ENCODE measurements at regions not wholly inside any gene's neighbourhood (a gene's known extent, or its start where the extent isn't known, plus 50 kb on each side); places are given as distances from the start of the nearest gene placed in this dataset.
"Not testable (repeated sequence)": the region's sequence is repeated elsewhere in the genome, so short reads cannot be mapped to it uniquely, and the experiment has no call there.

- DNase-seq (ENCODE audit: low read depth in 1 of 2, low spot score in 1 of 2): no peak
- TF ChIP-seq JUND (IDR thresholded peaks at IDR 0.05; ENCODE audit: low read depth): no peak
- in situ Hi-C loops (cut with HindIII; ENCODE audit: low pct_unique_long_range_greater_than_20kb, low sequenced_read_pairs): no loop called here
Measured at GRCh38 chrX:27404366-27404765, 58.8 kb downstream of the PPP4R3C start.

- DNase-seq (ENCODE audit: low read depth in 1 of 2, low spot score in 1 of 2): no peak
- in situ Hi-C loops (cut with HindIII; ENCODE audit: low pct_unique_long_range_greater_than_20kb, low sequenced_read_pairs): no loop called here
Measured at GRCh38 chrX:27399146-27399456, 64.0 kb downstream of the PPP4R3C start.

GRCh38 chrX:27391623-27392022 is 71.5 kb downstream of the PPP4R3C start:
- DNase-seq (ENCODE audit: low read depth in 1 of 2, low spot score in 1 of 2): no peak
- no peak for TF ChIP-seq JUND (IDR thresholded peaks at IDR 0.05; ENCODE audit: low read depth)
- in situ Hi-C loops (cut with HindIII; ENCODE audit: low pct_unique_long_range_greater_than_20kb, low sequenced_read_pairs): no loop called here

More at GRCh38 chrX:27399146-27399456, 64.0 kb downstream of the PPP4R3C start:
- no peak for TF ChIP-seq JUND (IDR thresholded peaks at IDR 0.05; ENCODE audit: low read depth)

GRCh38 chrX:27381419-27381818 is 81.7 kb downstream of the PPP4R3C start:
- in situ Hi-C loops (cut with HindIII; ENCODE audit: low pct_unique_long_range_greater_than_20kb, low sequenced_read_pairs): no loop called here
- no peak for DNase-seq (ENCODE audit: low read depth in 1 of 2, low spot score in 1 of 2)
- TF ChIP-seq JUND (IDR thresholded peaks at IDR 0.05; ENCODE audit: low read depth): no peak

- in situ Hi-C loops (cut with HindIII; ENCODE audit: low pct_unique_long_range_greater_than_20kb, low sequenced_read_pairs): no loop called here
- no peak for TF ChIP-seq JUND (IDR thresholded peaks at IDR 0.05; ENCODE audit: low read depth)
- DNase-seq (ENCODE audit: low read depth in 1 of 2, low spot score in 1 of 2): peak in 1 of 2 experiments; percentile 39
Measured at GRCh38 chrX:27380163-27380845, 82.8 kb downstream of the PPP4R3C start.

GRCh38 chrX:27354021-27354420 is 109.1 kb downstream of the PPP4R3C start:
- no peak for DNase-seq (ENCODE audit: low read depth in 1 of 2, low spot score in 1 of 2)
- TF ChIP-seq JUND (IDR thresholded peaks at IDR 0.05; ENCODE audit: low read depth): no peak
- in situ Hi-C loops (cut with HindIII; ENCODE audit: low pct_unique_long_range_greater_than_20kb, low sequenced_read_pairs): no loop called here

GRCh38 chrX:27350476-27350875 is 112.7 kb downstream of the PPP4R3C start:
- TF ChIP-seq JUND (IDR thresholded peaks at IDR 0.05; ENCODE audit: low read depth): no peak
- in situ Hi-C loops (cut with HindIII; ENCODE audit: low pct_unique_long_range_greater_than_20kb, low sequenced_read_pairs): no loop called here
- DNase-seq (ENCODE audit: low read depth in 1 of 2, low spot score in 1 of 2): no peak

GRCh38 chrX:27336466-27337091 is 126.6 kb downstream of the PPP4R3C start:
- peak; percentile 4 to 61 for DNase-seq (ENCODE audit: low read depth in 1 of 2, low spot score in 1 of 2)

GRCh38 chrX:27321632-27322031 is 141.5 kb downstream of the PPP4R3C start:
- in situ Hi-C loops (cut with HindIII; ENCODE audit: low pct_unique_long_range_greater_than_20kb, low sequenced_read_pairs): no loop called here
- no peak for TF ChIP-seq JUND (IDR thresholded peaks at IDR 0.05; ENCODE audit: low read depth)
- DNase-seq (ENCODE audit: low read depth in 1 of 2, low spot score in 1 of 2): no peak

More at GRCh38 chrX:27336466-27337091, 126.6 kb downstream of the PPP4R3C start:
- in situ Hi-C loops (cut with HindIII; ENCODE audit: low pct_unique_long_range_greater_than_20kb, low sequenced_read_pairs): no loop called here
- TF ChIP-seq JUND (IDR thresholded peaks at IDR 0.05; ENCODE audit: low read depth): no peak

GRCh38 chrX:27309406-27309805 is 153.7 kb downstream of the PPP4R3C start:
- DNase-seq (ENCODE audit: low read depth in 1 of 2, low spot score in 1 of 2): no peak
- TF ChIP-seq JUND (IDR thresholded peaks at IDR 0.05; ENCODE audit: low read depth): no peak
- in situ Hi-C loops (cut with HindIII; ENCODE audit: low pct_unique_long_range_greater_than_20kb, low sequenced_read_pairs): no loop called here

- in situ Hi-C loops (cut with HindIII; ENCODE audit: low pct_unique_long_range_greater_than_20kb, low sequenced_read_pairs): no loop called here
- no peak for TF ChIP-seq JUND (IDR thresholded peaks at IDR 0.05; ENCODE audit: low read depth)
- DNase-seq (ENCODE audit: low read depth in 1 of 2, low spot score in 1 of 2): no peak
Measured at GRCh38 chrX:27307546-27307945, 155.6 kb downstream of the PPP4R3C start.

- DNase-seq (ENCODE audit: low read depth in 1 of 2, low spot score in 1 of 2); in situ Hi-C loops (cut with HindIII; ENCODE audit: low pct_unique_long_range_greater_than_20kb, low sequenced_read_pairs): not testable (repeated sequence)
Measured at GRCh38 chrX:27292552-27292951, 170.6 kb downstream of the PPP4R3C start.

GRCh38 chrX:27276751-27277150 is 186.4 kb downstream of the PPP4R3C start:
- in situ Hi-C loops (cut with HindIII; ENCODE audit: low pct_unique_long_range_greater_than_20kb, low sequenced_read_pairs): no loop called here
- no peak for DNase-seq (ENCODE audit: low read depth in 1 of 2, low spot score in 1 of 2)
- TF ChIP-seq JUND (IDR thresholded peaks at IDR 0.05; ENCODE audit: low read depth): no peak

GRCh38 chrX:27254656-27255055 is 208.5 kb downstream of the PPP4R3C start:
- TF ChIP-seq JUND (IDR thresholded peaks at IDR 0.05; ENCODE audit: low read depth): no peak
- in situ Hi-C loops (cut with HindIII; ENCODE audit: low pct_unique_long_range_greater_than_20kb, low sequenced_read_pairs): no loop called here
- DNase-seq (ENCODE audit: low read depth in 1 of 2, low spot score in 1 of 2): no peak
